NCI-H2107 treated with DMSO at 0.1 percent for 48 hours (cell line): ENCODE measurements at regions not wholly inside any gene's neighbourhood (a gene's known extent, or its start where the extent isn't known, plus 50 kb on each side); places are given as distances from the start of the nearest gene placed in this dataset.

Source experiments
- DNase-seq: peaks from one replicate; lab custom pipeline; 2025; ENCODE audit not compliant: unreplicated experiment; lab: John Stamatoyannopoulos, UW

DNA sequence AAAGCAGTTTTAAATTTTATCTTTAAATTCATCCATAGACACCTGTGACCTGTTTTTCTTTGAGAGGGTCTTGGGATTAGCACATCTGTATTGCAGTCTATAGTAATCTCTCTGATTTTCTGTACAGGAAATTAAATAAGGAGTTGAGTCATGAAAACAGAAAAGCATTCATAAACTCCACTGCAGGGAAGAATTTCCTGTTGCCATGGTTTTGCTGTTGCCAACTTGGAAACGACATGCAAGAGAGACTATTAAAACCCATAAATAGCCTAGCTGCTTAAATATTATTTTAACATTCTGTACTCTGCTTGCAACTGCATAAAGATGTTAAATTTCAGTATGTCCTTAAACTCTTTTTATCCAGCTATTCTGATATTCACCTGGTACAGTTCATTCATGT is 281.0 kb upstream of the RGS6 start:
- DNase-seq = no peak

DNA sequence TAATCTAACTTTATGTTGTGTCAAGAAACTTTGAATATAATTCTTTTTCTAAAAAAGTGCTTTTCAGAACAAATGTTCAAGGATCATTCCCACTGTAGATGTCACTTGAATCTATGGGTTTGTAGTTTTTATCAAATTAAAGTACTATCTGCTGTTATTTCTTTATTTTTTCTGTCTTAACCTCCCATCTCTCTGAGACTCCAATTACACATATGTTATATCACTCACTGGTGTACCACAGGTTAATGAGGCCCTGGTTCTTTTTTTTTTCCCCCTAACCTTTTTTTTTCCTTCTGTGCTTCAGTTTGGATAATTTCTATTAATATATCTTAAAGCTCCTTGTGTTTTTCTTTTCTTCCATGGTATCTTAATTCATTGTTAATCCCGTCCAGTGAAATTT is 279.9 kb upstream of the RGS6 start:
- DNase-seq = no peak

DNA sequence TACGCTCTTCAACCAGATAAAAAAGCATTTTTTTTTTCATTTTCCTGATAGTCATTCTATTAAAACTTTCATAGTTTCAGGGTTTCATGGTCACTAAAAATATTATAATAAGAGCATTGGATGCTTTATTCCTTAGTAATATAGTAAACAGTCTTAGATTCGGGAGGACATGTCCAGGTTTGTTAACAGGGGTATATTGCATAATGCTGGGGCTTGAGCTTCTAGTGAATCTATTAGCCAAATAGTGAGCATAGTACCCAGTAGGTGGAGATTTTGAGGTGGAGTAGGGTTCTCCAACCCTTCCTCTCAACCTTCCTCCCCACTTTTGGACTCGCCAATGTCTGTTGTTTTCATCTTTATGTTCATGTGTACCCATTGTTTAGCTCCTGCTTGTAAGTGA is 277.4 kb upstream of the RGS6 start:
- no peak for DNase-seq

DNA sequence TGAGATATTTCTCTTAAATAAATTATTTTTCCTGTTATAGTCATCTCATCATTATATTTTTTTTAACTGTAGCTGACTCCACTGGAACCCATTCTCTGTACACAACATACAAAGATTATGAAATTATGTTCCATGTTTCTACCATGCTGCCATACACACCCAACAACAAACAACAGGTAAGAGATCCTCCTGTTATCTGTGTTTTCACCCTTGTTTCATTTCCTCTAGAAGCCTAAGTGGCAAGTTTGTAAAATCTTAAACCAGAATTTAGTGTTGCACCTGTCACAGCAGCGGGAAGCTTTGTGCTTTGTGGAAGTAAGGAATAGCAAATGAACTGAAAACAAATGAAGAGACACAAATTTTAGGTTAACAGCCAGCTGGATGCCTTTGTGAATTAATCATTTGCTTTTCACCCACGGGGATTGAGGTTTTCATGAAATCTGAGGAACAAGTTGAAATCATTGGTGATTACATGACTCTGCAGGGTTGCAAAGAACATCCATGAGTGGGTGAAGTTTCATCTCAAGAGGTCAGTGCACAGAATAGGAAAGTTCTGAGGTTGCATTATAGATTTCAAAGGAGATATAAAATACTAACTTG is 273.9 kb upstream of the RGS6 start:
- DNase-seq = peak; percentile 81

DNA sequence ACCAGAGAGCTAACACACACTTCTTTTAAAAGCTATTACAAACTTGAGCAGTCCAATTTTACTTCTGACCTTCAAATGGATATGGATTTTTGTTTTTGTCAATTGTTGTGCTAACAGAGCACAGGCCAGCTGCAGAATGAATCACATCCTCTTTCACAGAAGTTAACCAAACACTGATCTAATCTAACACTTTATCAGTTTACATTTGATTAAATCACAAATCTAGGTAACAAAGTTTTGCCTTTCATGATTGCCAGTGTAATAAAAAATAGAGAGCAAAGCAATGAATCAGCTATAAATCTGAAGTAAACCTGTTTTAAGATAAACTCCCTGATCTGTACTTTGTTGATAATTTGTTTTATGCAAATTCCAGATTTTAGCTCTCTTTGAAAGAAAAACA is 273.1 kb upstream of the RGS6 start:
- DNase-seq = peak; percentile 37

DNA sequence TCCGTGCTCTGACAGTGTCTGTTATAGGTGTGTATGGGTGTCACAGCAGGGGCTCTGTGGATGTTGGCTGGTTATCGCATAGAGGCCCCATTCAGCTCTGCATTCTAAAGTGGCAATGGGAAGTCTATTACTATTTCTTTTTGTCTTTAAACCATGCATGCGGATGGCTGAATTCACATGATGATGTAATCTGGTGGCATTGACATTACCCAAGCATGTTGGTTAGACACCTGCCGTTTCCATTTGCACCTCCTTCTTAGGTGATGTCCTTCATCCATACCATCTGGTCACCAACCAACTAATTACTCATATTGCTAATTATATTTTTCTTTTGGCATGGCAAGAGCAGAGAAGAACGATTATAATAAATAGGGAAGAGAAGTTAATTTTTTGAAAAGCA is 270.8 kb upstream of the RGS6 start:
- DNase-seq = peak; percentile 87

DNA sequence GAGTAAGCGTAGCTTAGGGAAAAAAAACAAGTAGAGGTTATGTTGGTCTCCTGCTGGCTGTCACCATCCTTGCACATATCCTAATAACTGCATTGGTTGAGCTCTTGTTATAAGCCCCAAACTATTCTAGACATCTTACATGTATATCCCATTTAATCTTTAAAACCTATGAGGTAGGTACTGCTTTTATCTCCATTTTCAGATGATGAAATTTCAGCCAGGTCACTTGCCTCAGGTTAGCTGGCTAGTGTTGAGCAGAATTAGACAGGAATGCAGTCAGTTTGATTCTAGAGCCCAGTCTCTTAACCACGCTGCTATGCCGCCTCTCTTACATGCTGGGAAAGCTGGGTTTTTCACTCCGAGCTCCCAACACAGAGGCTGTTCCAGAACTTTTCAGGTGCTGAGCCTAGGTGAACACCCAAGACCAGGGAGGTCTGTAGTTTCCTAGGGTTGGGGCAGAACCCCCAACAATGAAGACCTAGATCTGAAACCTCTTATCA is 269.9 kb upstream of the RGS6 start:
- DNase-seq = no peak

DNA sequence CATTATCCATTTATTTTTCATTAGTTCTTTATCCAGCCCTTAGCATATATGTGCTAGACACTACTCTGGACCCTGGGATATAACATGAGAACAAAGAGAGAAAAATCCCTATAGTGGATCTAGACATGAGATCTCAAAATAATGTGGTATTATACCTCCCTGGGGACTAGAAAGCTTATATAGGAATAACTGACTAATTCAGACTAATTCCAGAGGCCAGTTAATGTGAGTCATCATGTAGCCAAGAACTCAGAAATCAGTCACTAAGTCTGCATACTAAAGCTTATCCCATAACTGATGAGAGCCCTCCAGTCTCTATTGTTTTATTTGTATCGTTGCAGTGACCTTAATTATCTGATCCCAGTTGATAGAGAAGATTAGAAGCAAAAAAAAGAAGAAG is 267.1 kb upstream of the RGS6 start:
- DNase-seq = no peak

DNA sequence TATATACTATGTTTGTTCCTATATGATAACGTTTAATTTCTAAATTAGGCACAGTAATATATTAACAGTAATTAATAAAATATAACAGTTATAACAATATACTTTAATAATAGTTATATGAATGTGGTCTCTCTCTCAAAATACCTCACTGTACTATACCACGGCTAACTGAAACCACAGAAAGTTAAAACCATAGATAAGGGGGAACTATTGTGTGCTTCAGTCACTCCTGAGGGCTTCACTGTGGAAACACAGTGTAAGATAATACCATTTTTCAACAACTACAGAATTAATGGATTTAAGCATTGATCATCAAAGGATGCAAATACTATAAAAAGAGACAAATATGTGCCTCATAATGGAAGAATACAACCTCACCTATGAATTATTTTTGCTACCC is 266.4 kb upstream of the RGS6 start:
- no peak for DNase-seq

DNA sequence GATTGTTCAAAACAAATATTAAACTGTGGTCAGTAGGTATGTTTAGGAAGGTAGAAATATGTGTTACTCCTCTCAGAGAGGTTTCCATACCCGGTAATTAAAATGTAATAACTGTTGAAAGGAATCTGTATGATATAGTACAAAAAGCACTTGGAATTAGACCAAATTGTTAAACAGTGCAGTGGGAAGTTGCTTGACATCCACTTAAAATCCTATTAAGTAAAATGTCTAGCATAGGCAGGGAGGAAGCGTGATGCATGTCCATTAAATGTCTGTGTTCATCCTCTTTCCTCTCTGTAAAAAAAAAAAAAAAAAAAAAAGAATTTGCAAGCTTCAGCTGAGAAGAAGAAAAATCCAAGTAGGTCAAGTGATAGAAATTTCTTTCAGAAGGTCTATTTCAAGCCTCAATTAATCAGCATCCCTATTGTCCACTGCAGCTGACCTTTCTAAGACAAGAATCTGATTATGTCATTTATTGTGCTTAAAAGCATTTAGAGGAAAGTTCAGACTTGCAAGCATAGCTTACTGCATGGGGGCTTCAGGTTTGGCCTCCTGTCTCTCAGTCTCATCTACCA is 265.6 kb upstream of the RGS6 start:
- DNase-seq = no peak

DNA sequence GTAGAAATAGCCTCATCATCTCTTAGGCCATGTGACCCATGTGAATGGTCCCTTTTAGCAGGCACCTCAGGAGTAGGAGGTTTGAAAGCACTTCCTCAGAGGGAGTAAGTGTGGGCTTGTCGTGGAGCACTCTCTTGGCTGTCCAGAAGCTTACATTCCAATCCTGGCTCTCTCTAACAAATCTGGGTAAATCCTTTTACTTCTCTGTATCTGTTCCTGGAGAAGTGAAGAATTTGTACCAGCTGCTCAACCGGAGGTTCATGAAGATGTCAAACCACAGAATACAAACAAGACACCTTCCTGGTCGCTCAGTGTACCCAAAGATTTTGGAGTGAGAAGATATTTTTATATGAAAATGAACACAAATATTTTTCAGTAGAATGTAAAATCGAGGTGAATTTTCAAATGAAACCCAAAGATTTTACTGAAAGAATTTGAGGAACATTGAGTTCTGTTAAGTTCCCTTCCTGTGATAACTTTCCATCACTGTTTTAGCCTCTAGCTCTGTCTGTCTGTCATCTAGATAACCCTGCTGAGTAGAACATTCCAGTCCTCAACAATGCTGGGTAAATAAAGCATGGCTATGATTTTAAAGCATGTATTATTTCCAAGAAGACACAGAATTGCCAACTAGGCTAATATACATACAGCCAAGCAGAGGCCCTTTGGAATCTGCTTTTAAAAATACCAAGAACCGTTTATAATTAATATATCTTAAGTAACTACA is 263.9 kb upstream of the RGS6 start:
- DNase-seq = no peak

DNA sequence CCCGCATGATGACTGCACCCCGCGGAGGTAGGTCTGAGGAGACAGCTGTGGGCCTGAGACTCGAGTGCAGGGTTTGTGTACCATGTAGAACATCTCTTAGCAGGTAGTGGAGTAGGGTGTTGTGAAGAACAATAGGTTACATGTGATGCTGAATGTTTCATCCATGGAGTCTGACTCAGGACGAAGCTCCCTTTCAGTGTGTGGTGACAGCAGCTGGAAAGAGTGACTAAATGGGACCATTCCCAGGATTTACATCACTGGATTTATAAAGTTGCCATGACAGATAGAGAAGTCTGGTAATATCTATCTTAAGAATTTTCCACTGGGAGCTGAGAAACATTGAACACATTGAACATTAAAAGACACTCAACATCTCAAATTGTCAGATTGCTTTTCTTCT is 259.6 kb upstream of the RGS6 start:
- no peak for DNase-seq

DNA sequence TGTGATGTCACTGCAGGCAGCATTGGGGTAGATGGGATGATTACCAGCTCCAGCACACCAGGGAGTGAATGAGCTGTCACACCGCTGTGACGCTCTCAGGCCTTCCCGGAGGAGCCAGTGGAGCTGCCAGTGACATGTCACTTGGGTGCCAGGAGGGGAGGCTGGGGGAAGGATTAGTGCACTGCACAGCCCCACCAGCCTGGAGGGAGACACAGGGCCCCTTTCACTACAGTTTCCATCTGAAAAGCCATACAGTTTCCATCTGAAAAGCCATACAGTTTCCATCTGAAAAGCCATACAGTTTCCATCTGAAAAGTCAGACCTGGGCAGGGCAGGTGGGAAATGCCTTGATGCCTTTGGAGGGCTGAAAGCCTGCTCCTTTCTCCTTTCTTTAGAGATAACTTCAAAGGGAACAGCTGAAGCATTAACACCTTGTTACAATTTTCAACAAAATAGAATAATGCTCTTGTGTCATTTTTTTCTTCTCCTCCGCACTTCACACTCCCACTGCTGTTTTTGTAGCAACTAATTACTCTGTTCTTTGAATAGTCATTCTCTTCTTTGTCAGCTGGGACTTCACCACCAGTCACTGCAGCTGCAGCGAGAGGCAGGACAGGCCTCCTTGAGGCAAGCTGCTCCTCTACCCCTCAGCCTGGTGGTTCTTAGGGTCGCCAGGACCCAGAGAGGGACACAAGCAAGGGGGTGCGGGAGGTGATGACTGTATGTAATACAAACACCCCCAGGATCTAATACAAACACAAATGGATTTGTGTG is 256.9 kb upstream of the RGS6 start:
- no peak for DNase-seq

DNA sequence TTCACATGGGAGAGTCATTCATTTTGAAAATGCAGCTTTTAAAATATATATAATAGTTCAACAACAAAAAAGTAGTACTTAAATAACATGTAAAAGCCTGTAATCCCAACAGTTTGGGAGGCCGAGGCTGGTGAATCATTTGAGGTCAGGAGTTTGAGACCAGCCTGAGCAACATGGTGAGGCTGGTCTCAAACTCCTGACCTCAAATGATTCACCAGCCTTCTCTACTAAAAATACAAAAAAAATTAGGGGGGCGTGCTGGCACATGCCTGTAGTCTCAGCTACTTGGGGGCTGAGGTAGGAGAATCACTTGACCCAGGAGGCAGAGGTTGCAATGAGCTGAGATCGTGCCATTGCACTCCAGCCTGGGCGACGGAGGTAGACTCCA is 256.3 kb upstream of the RGS6 start:
- no peak for DNase-seq

DNA sequence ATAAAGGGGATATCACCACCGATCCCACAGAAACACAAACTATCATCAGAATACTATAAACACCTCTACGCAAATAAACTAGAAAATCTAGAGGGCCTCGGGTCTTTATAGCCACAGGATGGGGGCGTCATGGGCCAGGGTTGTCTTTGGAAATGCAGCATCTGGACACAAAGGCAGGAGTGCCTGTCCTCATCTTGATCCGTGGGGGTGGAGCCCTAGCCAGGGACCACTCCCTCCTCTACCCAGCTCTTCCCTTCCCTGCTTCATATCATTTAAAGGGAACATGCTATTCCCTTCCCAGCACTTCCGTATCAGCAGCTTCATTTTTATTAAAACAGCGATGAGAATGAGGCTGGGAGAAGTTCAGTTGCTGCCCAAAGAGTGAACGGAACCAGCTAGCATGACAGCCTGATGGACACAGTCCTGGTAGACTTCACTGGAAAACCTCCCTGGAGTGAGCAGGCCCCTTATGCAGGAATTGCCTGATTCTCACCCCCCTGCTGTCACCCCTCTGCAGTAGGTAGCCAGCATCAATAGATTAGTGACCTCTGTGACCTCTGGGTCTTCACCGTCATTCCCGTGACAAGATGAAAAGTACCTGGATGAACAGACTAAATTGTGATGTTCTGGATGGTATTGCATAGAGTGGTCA is 251.4 kb upstream of the RGS6 start:
- DNase-seq = no peak

DNA sequence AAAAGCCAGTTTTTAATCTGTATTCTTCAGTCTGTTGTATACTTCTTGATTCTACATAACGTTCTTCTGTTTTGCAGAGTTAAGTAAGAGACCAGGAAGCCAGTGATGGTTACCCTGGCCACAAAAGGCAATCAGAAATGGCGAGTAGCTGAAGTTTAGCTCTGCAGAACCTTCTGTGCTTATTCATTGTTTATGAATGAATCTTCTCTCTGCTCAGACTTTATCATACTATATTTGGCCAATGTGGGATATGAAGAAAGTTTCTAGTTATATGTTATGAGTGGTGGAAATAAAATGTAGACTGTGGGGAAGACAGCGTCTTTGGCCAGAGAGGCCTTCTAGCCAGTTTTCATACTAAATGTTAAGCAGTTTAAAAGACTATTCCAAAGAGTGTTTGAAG is 249.9 kb upstream of the RGS6 start:
- DNase-seq = no peak

DNA sequence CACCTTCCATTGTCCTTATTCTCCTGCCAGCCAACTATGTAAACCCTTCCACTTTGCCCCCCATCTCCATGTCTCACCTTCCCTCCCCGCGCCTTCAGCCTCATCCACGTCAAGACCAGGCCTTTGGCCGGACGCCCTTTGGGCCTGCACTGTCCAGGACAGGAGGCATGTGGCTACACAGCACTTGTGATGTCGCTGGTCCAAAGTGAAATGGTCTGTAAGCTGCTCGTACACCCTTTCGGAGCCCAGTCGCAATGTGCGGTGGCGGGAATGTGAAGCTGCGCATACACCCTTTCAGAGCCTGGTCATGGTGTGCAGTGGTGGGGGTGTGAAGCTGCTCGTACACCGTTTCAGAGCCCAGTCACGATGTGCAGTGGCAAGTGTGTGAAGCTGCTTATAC is 247.9 kb upstream of the RGS6 start:
- no peak for DNase-seq

DNA sequence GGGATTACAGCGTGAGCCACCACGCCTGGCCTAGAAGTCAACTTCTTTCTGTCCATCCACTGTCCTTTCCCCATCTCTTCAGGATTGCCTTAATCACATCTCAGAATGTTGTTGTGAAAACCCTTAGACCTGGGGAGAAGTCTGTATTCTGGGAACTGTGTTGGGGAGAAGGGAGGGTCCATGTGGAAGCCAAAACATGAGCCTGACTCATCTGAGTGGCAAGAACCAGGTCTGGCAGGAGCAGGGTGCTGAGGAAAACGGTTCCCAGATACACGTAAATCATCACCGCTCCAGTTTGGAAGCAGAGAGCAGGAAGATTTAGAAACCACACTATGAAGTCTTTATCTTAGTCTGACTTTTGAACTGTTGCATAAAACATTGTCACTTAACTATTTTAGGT is 245.6 kb upstream of the RGS6 start:
- no peak for DNase-seq

DNA sequence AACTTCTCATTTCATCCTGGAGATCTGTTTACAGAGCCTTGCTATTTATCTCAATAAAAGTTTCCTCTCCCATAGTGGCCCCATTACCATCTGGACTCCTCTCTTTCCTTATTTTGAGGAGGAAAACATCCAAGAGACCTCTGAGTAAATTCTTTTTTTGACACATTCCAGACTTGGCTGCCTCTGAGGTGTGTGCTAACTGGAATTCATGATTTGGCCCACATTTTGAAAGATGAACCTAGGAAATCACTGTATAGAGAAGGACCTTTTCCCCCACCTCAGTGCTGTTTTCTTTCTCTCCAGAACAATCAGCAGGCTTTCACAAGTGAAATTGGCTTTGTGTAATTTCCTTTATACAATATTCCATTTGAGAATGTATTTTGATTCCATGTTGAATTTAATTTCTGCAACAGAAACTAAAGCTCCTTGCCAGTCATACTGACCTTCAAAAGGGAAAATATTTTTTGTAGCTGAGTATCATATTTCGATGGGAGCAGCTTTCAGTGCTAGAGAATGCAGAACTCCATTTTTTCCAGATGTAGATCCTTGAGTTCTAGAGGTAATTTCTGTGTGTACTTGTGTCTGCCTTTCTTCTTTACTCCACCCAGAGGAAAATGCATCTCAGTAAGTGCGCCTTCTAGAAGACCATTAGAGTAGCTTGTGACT is 244.9 kb upstream of the RGS6 start:
- DNase-seq = peak; percentile 10

DNA sequence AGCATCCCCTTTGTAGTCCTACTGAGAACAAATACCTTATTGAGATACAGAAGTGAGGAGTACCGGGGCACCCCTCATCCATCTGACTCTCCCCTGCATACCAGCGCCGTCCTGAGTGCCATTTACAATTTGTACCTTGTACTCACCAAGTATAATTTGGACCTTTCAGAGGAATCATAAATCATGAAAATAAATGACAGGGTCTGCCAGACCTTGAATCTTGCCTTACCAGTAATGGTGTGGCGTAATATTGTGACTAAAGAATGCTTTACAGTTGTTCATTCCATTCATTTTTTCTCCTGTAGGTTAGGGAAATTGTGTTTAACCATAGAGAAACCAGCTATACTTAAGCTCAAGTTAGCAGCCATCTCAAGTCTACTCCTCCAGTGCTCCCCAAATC is 243.7 kb upstream of the RGS6 start:
- DNase-seq = no peak

DNA sequence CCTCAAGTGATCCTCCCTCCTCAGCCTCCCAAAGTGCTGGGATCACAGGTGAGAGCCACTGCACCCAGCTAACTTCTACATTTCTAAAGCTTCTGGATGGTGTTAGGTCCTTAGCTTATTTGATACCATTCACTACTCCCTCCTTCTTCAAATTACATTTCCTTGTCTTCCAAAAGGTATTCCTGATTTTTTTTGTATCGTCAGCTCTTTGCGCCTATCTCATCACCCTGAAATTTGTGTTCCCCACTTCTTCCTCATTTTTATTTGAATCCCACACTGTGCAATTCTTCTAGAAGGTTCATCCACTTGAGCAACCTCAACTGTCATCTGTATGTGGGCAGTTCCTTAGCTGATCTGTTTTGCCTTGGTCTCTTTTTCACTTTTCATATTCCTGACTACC is 241.8 kb upstream of the RGS6 start:
- DNase-seq = no peak
